GM21381 (cell line): ENCODE measurements at regions not wholly inside any gene's neighbourhood (a gene's known extent, or its start where the extent isn't known, plus 50 kb on each side); places are given as distances from the start of the nearest gene placed in this dataset.

Source experiments
- ATAC-seq: cut with Tn5 transposase; IDR thresholded peaks from one replicate; pipeline ENCODE4 v1.9.1; 2021; ENCODE audit warnings: mild to moderate bottlenecking, moderate library complexity; ENCODE audit not compliant: unreplicated experiment

DNA sequence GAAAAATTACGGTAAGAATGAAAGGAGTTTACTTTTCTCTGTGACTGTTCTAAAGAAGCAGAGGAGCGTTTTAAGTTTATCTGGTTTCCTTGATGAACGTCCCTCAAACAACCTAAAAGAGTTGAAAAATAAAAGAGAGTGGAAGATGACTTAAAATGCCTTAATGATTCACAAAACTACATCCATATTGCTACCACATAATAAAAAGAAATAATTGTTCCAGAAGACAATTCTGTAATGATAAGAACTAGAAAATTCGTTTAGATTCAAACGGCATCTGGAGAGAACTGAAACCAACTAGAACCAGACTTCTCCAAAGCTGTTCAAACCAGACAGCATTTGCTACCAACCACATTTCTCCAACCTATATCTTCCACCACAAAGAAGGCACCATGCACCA, 68.1 kb downstream of the TEKT4 start:
- no peak for ATAC-seq

GRCh38 chr2:94947097-94948016, 76.1 kb downstream of the TEKT4 start:
- no peak for ATAC-seq

DNA sequence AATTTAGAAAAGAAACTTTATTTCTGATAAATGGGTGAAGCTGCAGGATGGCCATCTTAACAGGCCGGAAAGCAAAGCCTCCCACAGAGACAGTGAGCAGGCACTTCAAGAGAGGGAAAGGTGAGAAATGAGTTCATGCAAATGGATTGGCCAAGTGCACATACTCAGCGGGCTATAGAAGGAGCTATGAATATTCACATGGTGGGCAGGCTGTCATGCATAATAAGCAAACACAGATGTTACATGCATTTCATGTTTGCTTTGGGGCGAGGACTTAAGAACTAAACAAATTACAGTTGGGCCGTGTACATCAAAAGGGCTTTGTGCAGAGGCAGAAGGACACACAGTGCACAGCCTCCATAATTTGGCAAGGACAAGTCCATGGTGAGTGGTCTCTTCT, 69.8 kb upstream of the MAL start:
- no peak for ATAC-seq

GRCh38 chr2:94956797-94957391, 68.6 kb upstream of the MAL start:
- peak; percentile 71 for ATAC-seq

- no peak for ATAC-seq
Observed at GRCh38 chr2:94958245-94958644, 67.3 kb upstream of the MAL start.

- ATAC-seq = no peak
Observed at GRCh38 chr2:94960266-94960665, 65.2 kb upstream of the MAL start.

DNA sequence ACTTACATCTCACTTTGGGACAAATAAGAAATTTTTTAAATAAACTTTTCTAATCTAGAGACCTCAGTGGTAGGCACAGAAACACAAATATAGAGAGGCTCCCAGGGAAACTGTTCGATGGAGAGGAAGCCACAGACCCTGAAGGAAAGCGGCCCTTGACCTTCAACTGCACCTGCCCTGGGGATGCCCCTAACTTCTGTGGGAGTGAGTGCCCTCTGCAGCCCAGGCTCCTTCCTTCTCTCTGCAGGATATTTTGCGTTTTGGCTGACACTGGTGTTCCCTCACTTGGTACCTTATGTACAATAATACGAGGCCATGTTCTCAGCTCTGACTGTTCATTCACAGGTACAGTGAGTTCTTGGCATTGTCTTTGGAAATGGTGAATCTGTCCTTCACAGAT, 64.8 kb upstream of the MAL start:
- no peak for ATAC-seq

- no peak for ATAC-seq
Observed at GRCh38 chr2:94964193-94964592, 61.3 kb upstream of the MAL start.

GRCh38 chr2:94966689-94967088, 58.8 kb upstream of the MAL start:
- ATAC-seq = no peak

- ATAC-seq = no peak
Observed at GRCh38 chr2:94970353-94970752, 55.2 kb upstream of the MAL start.
